ENCODE measurements at regions not wholly inside any gene's neighbourhood (a gene's known extent, or its start where the extent isn't known, plus 50 kb on each side); places are given as distances from the start of the nearest gene placed in this dataset.

DNA sequence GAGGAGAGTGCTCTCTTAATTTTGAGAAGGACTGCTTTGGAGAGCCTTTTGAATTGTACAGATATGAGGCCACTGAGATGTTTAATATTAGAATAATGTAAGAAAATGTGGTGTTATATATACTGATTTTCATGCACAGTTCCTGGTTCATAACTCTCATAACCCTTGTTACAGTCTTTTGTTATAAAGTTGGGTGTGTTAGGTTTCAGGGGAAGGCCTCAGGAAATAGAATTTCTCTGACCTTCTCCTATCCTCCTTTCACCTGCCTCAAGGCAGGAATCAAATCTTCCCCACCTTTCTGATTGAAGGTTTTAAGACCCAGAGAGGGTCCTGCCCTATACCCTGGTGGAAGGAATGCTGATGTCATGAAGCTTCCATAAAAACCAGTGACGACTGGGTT is 245.9 kb downstream of the NSUN3 start:
- H3K4me2 ChIP-seq: no peak overlapping the region
- H3K36me3 ChIP-seq (replicated peaks; ENCODE audit: insufficient read depth, low read depth): no peaks in the 10 kb centered on the region
- peaks cover 37% of the 10 kb centered on the region for H3K4me1 ChIP-seq (ENCODE audit: insufficient read depth)
- H3K79me2 ChIP-seq: no peaks in the 10 kb centered on the region
- H3K9me2 ChIP-seq (replicated peaks; ENCODE audit: insufficient read depth): no peaks in the 10 kb centered on the region
- H3K27me3 ChIP-seq: no peaks in the 10 kb centered on the region
- H2AFZ ChIP-seq: no peak overlapping the region
- H3K4me3 ChIP-seq: no peak overlapping the region
- no peaks in the 10 kb centered on the region for H3K9me3 ChIP-seq (ENCODE audit: low read depth)
- 100% methylated on average over 1 of the region's 1 CpG for WGBS (ENCODE audit: low lambda C conversion rate, missing lambda C conversion rate)
- H4K20me1 ChIP-seq (ENCODE audit: insufficient read depth, poor library complexity, severe bottlenecking): no peaks in the 10 kb centered on the region
- DNase-seq (ENCODE audit: low spot score): no peak
- TF ChIP-seq EZH2 (IDR thresholded peaks at IDR 0.05; ENCODE audit: borderline replicate concordance) (no peak), EZH2phosphoT487 (IDR thresholded peaks at IDR 0.05; ENCODE audit: low read depth, severe bottlenecking, unreplicated experiment) (no peak)
- TF ChIP-seq, protein P1, sequence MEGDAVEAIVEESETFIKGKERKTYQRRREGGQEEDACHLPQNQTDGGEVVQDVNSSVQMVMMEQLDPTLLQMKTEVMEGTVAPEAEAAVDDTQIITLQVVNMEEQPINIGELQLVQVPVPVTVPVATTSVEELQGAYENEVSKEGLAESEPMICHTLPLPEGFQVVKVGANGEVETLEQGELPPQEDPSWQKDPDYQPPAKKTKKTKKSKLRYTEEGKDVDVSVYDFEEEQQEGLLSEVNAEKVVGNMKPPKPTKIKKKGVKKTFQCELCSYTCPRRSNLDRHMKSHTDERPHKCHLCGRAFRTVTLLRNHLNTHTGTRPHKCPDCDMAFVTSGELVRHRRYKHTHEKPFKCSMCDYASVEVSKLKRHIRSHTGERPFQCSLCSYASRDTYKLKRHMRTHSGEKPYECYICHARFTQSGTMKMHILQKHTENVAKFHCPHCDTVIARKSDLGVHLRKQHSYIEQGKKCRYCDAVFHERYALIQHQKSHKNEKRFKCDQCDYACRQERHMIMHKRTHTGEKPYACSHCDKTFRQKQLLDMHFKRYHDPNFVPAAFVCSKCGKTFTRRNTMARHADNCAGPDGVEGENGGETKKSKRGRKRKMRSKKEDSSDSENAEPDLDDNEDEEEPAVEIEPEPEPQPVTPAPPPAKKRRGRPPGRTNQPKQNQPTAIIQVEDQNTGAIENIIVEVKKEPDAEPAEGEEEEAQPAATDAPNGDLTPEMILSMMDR (IDR thresholded peaks at IDR 0.05; ENCODE audit: poor library complexity): no peak
- H3K27ac ChIP-seq: no peak overlapping the region

DNA sequence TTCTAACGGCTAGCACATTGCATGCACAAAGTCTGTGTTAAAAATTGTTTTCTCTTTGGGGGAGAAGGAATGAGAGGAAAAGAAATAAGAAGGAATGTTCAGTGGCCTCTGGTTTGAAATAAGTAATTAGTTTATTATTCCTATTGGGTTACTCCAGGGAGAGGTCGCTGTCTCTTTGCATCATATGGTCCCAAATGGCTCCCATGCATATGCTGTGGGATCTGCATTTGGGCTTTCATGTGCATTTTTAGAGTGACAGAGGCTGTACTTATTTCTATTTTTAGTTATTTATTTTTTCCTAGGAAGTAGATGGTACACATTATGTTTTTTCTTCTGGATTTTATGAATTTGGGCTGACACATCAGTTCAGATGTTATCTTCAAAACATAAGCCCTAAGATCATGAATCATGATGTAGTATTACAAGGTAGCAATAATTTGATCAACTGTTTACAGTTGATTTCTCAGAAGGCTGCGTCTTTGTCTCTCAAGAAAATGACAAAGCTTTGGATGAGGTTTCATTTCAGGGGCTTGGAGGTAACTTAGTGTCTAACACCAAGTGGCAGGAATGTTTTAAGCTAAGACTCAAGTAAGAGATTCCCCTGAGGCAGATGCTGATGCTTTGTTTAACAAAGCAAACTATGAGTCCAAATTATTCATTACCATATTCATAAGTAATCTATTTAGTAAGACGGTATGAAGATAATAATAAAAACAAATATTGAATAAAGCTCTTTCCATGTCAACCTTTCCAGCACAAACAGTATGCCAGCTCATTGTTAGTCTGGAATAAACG is 247.7 kb downstream of the NSUN3 start:
- Histone ChIP-seq H3K9me3 (ENCODE audit: low read depth) (no peaks in the 10 kb centered on the region), H3K79me2 (no peaks in the 10 kb centered on the region), H4K20me1 (ENCODE audit: insufficient read depth, poor library complexity, severe bottlenecking) (no peaks in the 10 kb centered on the region), H3K9me2 (replicated peaks; ENCODE audit: insufficient read depth) (no peaks in the 10 kb centered on the region), H3K4me2 (no peak overlapping the region), H3K36me3 (replicated peaks; ENCODE audit: insufficient read depth, low read depth) (no peaks in the 10 kb centered on the region), H3K4me3 (no peak overlapping the region), H3K4me1 (ENCODE audit: insufficient read depth) (peaks cover 21% of the 10 kb centered on the region), H3K27ac (no peak overlapping the region), H3K27me3 (no peaks in the 10 kb centered on the region), H2AFZ (no peak overlapping the region)
- 65% methylated on average over 5 of the region's 5 CpGs for WGBS (ENCODE audit: low lambda C conversion rate, missing lambda C conversion rate)
- TF ChIP-seq, protein P1 (IDR thresholded peaks at IDR 0.05; ENCODE audit: poor library complexity): no peak
- TF ChIP-seq EZH2 (IDR thresholded peaks at IDR 0.05; ENCODE audit: borderline replicate concordance) (no peak), EZH2phosphoT487 (IDR thresholded peaks at IDR 0.05; ENCODE audit: low read depth, severe bottlenecking, unreplicated experiment) (no peak)
- DNase-seq (ENCODE audit: low spot score): no peak

DNA sequence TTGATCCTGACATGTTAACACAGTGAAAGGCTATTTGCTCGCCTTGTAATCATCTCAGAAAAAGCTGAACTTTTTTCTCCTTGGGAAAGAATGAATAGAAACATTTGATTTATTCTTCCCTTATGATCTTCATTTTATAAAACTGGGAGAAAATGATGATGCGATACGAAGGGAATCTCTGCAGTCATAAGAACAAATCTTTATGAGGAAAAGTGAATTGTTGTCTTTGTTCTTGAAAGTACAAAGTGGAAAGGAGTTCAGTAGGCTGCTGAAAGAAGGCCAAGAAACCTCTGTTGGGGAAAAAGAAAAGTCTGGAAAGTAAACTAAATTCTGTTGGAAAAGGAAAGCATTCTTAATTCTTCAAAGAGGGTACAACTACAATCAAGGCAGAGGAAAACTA is 248.8 kb downstream of the NSUN3 start:
- peak overlapping the region; percentile 33 for H3K27ac ChIP-seq

More for the DNA sequence above, 248.8 kb downstream of the NSUN3 start:
- H3K9me2 ChIP-seq (replicated peaks; ENCODE audit: insufficient read depth): no peaks in the 10 kb centered on the region
- TF ChIP-seq, protein P1 (IDR thresholded peaks at IDR 0.05; ENCODE audit: poor library complexity): no peak
- TF ChIP-seq EZH2phosphoT487 (IDR thresholded peaks at IDR 0.05; ENCODE audit: low read depth, severe bottlenecking, unreplicated experiment) (no peak), EZH2 (IDR thresholded peaks at IDR 0.05; ENCODE audit: borderline replicate concordance) (no peak)
- peak overlapping the region; percentile 22 for H3K4me2 ChIP-seq
- H3K27me3 ChIP-seq: no peaks in the 10 kb centered on the region
- 54% methylated on average over 3 of the region's 3 CpGs for WGBS (ENCODE audit: low lambda C conversion rate, missing lambda C conversion rate)
- no peaks in the 10 kb centered on the region for H3K36me3 ChIP-seq (replicated peaks; ENCODE audit: insufficient read depth, low read depth)
- peaks cover 10% of the 10 kb centered on the region for H3K4me1 ChIP-seq (ENCODE audit: insufficient read depth)
- H2AFZ ChIP-seq: no peak overlapping the region
- no peak for DNase-seq (ENCODE audit: low spot score)
- no peaks in the 10 kb centered on the region for H3K9me3 ChIP-seq (ENCODE audit: low read depth)
- no peaks in the 10 kb centered on the region for H3K79me2 ChIP-seq
- H3K4me3 ChIP-seq: no peak overlapping the region
- H4K20me1 ChIP-seq (ENCODE audit: insufficient read depth, poor library complexity, severe bottlenecking): no peaks in the 10 kb centered on the region
